PC-3 (cell line): ENCODE measurements at regions not wholly inside any gene's neighbourhood (a gene's known extent, or its start where the extent isn't known, plus 50 kb on each side); places are given as distances from the start of the nearest gene placed in this dataset.

Source experiments
- EZH2 ChIP-seq: fragments of 300-600 bp; sonication (generic); IDR thresholded peaks from one replicate; pipeline ENCODE4 v1.6.1; 2017; ENCODE audit warnings: antibody characterized with exemption, mild to moderate bottlenecking, low read length; ENCODE audit not compliant: unreplicated experiment
- TF ChIP-seq, protein P1 (sequence below): fragments of 300-600 bp; sonication (generic); conservative IDR thresholded peaks from 2 replicates; pipeline ENCODE4 v1.5.1; 2017; ENCODE audit warnings: antibody characterized with exemption, low read depth, mild to moderate bottlenecking, low read length

DNA sequence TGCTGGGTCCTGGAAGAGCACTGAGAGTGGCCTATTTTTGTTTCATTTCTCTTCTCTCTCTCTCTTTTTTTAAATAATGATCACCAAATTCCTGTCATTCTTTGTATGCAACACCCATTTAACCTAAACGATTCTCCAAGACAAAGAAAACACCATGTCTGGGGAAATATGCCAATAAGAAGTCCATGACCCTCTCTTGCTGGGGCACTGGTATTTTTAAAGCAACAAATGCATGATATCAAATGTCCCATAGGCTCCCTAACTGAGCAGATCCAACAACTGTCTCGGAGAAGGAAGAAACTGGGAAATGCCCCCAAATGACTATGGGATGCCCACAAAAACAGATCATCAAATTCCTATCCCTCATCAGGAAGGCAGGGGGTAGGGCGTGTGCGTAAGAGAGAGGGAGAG is 567.4 kb downstream of the CCDC171 start:
- no peak for TF ChIP-seq EZH2
- TF ChIP-seq, protein P1, sequence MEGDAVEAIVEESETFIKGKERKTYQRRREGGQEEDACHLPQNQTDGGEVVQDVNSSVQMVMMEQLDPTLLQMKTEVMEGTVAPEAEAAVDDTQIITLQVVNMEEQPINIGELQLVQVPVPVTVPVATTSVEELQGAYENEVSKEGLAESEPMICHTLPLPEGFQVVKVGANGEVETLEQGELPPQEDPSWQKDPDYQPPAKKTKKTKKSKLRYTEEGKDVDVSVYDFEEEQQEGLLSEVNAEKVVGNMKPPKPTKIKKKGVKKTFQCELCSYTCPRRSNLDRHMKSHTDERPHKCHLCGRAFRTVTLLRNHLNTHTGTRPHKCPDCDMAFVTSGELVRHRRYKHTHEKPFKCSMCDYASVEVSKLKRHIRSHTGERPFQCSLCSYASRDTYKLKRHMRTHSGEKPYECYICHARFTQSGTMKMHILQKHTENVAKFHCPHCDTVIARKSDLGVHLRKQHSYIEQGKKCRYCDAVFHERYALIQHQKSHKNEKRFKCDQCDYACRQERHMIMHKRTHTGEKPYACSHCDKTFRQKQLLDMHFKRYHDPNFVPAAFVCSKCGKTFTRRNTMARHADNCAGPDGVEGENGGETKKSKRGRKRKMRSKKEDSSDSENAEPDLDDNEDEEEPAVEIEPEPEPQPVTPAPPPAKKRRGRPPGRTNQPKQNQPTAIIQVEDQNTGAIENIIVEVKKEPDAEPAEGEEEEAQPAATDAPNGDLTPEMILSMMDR, result no peak
